RWPE2 (cell line): ENCODE measurements at regions not wholly inside any gene's neighbourhood (a gene's known extent, or its start where the extent isn't known, plus 50 kb on each side); places are given as distances from the start of the nearest gene placed in this dataset.

Experiments used
- ATAC-seq: fragments of 200-7000 bp; cut with Tn5 transposase; 3 replicates; pipeline ENCODE4 v1.9.1; 2021; ENCODE audit warnings: low read depth
- DNase-seq: peaks from one replicate; pipeline ENCODE4 v3.0.0-alpha.2; 2020; ENCODE audit warnings: low spot score
- H3K27ac ChIP-seq: fragments of 450-650 bp; 2 replicates; pipeline ENCODE4 v1.5.1; 2017; ENCODE audit warnings: mild to moderate bottlenecking; ENCODE audit not compliant: poor library complexity, severe bottlenecking
- H3K27me3 ChIP-seq: fragments of 250-450 bp; sonication (Bioruptor Pico); 2 replicates; pipeline ENCODE4 v1.5.1; 2021; ENCODE audit warnings: mild to moderate bottlenecking, moderate library complexity; ENCODE audit not compliant: insufficient read depth, poor library complexity, severe bottlenecking
- H3K36me3 ChIP-seq: fragments of 250-450 bp; sonication (Bioruptor Pico); 2 replicates; pipeline ENCODE4 v1.5.1; 2020; ENCODE audit warnings: low read depth, mild to moderate bottlenecking, moderate library complexity
- H3K4me1 ChIP-seq: fragments of 250-450 bp; sonication (Bioruptor Pico); 2 replicates; pipeline ENCODE4 v1.5.1; 2021; ENCODE audit warnings: mild to moderate bottlenecking, moderate library complexity; ENCODE audit not compliant: insufficient read depth, poor library complexity, severe bottlenecking
- H3K4me3 ChIP-seq: fragments of 250-450 bp; sonication (Bioruptor Pico); 2 replicates; pipeline ENCODE4 v1.5.1; 2021; ENCODE audit warnings: mild to moderate bottlenecking, moderate library complexity; ENCODE audit not compliant: severe bottlenecking
- H3K9me3 ChIP-seq: fragments of 250-450 bp; sonication (Bioruptor Pico); 2 replicates; pipeline ENCODE4 v1.5.1; 2021; ENCODE audit warnings: mild to moderate bottlenecking, moderate library complexity; ENCODE audit not compliant: severe bottlenecking
- TF ChIP-seq, protein P1 (sequence below): fragments of 450-650 bp; IDR thresholded peaks from one replicate; pipeline ENCODE4 v1.5.1; 2017; ENCODE audit warnings: mild to moderate bottlenecking, moderate library complexity; ENCODE audit not compliant: poor library complexity, severe bottlenecking

DNA sequence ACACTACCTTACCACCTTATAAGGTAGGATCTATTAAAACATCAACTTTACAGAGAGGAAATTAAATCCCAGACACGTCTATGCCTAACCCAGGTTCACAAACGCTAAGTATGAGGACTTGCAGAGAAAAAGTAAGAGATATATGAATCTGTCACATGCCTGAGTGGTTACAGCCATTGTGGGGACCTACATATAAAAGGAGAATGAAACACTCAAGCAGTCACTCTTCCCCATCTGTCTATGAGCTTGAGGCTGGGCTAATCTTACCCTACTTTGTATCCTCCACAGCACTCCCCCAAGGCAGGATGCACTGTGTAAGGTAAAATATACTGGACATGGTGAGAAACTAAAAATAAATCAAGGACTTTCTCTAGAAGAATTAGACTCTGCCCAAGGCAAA, 339.9 kb downstream of the HNRNPD start:
- H3K4me3 ChIP-seq = no peak overlapping the region
- no peak overlapping the region for H3K27ac ChIP-seq
- no peak for ATAC-seq
- H3K36me3 ChIP-seq = no peaks in the 10 kb centered on the region
- H3K9me3 ChIP-seq = no peaks in the 10 kb centered on the region
- no peaks in the 10 kb centered on the region for H3K27me3 ChIP-seq
- no peaks in the 10 kb centered on the region for H3K4me1 ChIP-seq
- DNase-seq = no peak
- TF ChIP-seq, protein P1, sequence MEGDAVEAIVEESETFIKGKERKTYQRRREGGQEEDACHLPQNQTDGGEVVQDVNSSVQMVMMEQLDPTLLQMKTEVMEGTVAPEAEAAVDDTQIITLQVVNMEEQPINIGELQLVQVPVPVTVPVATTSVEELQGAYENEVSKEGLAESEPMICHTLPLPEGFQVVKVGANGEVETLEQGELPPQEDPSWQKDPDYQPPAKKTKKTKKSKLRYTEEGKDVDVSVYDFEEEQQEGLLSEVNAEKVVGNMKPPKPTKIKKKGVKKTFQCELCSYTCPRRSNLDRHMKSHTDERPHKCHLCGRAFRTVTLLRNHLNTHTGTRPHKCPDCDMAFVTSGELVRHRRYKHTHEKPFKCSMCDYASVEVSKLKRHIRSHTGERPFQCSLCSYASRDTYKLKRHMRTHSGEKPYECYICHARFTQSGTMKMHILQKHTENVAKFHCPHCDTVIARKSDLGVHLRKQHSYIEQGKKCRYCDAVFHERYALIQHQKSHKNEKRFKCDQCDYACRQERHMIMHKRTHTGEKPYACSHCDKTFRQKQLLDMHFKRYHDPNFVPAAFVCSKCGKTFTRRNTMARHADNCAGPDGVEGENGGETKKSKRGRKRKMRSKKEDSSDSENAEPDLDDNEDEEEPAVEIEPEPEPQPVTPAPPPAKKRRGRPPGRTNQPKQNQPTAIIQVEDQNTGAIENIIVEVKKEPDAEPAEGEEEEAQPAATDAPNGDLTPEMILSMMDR = no peak

DNA sequence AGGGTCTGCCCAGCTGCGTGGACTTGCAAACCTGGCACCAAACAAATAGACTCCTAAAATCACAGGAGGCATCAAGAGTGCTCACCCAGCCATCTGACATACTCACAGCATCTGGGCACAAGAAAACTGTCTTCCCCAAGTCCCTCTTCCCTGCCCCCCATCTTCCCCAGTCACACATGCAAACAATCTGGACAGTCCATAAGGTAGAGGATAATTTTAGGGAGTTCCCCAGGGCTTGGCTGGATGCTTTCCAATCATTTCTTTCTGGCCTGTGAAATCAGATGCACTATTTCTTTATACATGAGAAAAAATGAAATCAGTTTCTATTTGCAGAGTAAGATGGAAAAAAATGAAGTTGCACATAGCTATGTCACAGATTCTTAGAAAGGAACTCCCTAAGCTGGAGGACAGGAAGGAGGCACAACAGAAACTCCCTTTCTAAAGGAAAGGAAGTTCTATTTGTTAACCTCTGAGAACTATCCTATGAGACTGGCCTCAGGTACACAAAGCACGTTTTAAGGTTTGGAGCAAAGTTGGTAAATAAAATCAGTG, 342.3 kb downstream of the HNRNPD start:
- Histone ChIP-seq H3K36me3 (no peaks in the 10 kb centered on the region), H3K27ac (no peak overlapping the region), H3K4me1 (no peaks in the 10 kb centered on the region), H3K9me3 (no peaks in the 10 kb centered on the region), H3K4me3 (no peak overlapping the region), H3K27me3 (no peaks in the 10 kb centered on the region)
- TF ChIP-seq, protein P1 = no peak
- DNase-seq (no peak), ATAC-seq (no peak)

DNA sequence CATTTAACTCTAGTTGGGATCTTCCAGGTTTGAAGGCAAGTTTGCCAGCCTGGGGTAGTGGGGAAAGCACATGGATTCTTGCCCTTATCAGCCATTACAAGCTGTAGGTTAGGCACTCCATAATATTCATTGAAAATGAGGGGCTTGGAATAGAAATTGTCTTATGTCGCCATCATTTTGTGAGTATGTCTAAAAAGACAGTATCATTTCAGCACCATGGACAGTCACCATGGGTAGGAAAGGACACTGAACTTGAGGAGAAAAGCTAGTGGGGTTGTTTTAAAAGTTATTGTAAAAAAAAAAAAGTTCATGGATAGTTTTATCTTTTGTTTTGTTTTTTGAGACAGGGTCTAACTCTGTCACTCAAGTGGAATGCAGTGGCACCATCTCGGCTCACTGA, 356.1 kb downstream of the HNRNPD start:
- DNase-seq (no peak), ATAC-seq (no peak)
- no peaks in the 10 kb centered on the region for H3K36me3 ChIP-seq
- H3K4me1 ChIP-seq = no peaks in the 10 kb centered on the region
- H3K27ac ChIP-seq = no peak overlapping the region
- no peak overlapping the region for H3K4me3 ChIP-seq
- TF ChIP-seq, protein P1 = no peak
- H3K27me3 ChIP-seq = no peaks in the 10 kb centered on the region
- H3K9me3 ChIP-seq = no peaks in the 10 kb centered on the region

DNA sequence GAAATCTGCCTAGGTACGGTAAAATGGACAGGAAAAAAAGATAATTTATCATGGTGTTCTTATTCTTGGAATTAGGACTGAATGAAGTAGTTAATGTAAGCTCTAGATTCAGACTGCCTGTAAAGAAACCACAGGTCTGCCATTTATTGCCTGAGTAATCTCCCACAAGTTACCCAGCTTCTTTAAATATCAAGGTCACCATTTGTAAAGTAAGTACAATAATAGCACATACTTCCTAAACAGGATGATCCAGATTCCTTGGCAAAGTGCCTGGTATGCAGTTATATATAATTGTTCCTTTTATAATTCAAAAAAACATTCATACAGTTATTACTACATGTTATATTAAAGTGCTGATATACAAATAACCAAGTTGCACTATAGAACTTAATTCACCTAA, 368.6 kb downstream of the HNRNPD start:
- Histone ChIP-seq H3K27me3 (no peaks in the 10 kb centered on the region), H3K4me1 (peaks cover 12% of the 10 kb centered on the region), H3K36me3 (no peaks in the 10 kb centered on the region), H3K9me3 (no peaks in the 10 kb centered on the region), H3K27ac (no peak overlapping the region), H3K4me3 (no peak overlapping the region)
- ATAC-seq (peak; percentile 87), DNase-seq (no peak)
- TF ChIP-seq, protein P1 = no peak

DNA sequence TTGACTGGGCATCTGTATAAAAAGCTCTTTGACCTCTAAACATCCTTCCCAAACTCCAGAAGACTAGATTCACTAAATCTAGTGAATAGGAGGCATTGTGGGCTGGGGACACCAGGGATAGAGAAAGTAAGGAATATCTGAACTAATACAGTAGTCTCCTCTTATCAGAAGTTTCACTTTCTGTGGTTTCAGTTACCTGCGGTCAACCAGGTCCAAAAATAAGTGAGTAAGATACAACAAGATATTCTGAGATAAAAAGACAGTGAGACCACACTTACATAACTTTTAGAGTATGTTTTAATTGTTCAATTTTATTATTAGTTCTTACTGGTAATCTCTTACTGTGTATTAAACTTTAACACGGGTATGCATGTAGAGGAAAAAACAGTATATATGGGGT, 376.5 kb downstream of the HNRNPD start:
- H3K4me3 ChIP-seq = no peak overlapping the region
- H3K36me3 ChIP-seq = no peaks in the 10 kb centered on the region
- DNase-seq (no peak), ATAC-seq (no peak)
- TF ChIP-seq, protein P1 = no peak
- H3K27ac ChIP-seq = no peak overlapping the region
- H3K27me3 ChIP-seq = no peaks in the 10 kb centered on the region
- H3K9me3 ChIP-seq = no peaks in the 10 kb centered on the region
- H3K4me1 ChIP-seq = no peaks in the 10 kb centered on the region
